GM12874 (cell line): ENCODE measurements at regions not wholly inside any gene's neighbourhood (a gene's known extent, or its start where the extent isn't known, plus 50 kb on each side); places are given as distances from the start of the nearest gene placed in this dataset.

ENCODE experiments used
- CTCF ChIP-seq: IDR thresholded peaks from 2 replicates; pipeline ENCODE4 v1.5.1; 2011; ENCODE audit warnings: low read depth, mild to moderate bottlenecking, control low read depth, low read length, moderate library complexity; ENCODE audit not compliant: insufficient read depth

DNA sequence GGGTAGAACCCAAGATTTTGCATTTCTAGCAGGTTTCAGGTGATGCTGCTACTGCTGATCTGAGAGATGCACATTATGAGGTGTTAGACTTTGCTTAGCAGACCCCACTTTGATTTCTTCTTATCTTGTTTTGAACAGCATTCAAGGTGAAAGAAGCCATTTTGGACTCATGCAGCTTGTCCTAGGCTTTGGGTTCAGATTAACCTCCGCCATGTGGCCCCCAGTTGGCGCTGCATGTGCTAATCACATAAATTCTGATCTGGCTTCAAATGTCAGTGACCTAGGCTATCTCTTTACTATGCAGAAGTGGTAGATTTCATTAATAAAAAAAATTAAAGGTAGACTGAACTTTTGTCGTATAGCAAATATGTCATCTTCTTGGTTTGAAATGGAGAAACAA is 89.8 kb upstream of the DYRK2 start:
- TF ChIP-seq CTCF = no peak

DNA sequence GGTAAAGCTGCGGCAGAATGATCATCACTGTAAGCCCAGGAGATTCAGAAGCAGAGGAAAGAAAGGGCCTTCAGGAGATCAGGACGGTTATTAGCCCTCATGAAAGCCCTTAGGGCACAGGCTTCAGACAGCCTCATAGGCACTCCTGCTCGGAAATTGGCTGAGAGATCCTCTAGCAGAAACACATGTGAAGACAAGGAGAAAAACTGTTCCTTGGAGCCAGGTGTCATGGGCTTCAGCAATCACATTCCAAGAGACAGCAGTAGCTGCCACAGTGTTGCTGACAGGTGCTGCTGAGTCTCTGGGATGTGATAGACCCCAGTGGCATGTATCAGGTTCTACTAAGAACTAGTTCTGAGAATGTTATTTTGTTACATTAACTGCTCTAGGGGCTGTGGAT is 88.8 kb upstream of the DYRK2 start:
- no peak for TF ChIP-seq CTCF

DNA sequence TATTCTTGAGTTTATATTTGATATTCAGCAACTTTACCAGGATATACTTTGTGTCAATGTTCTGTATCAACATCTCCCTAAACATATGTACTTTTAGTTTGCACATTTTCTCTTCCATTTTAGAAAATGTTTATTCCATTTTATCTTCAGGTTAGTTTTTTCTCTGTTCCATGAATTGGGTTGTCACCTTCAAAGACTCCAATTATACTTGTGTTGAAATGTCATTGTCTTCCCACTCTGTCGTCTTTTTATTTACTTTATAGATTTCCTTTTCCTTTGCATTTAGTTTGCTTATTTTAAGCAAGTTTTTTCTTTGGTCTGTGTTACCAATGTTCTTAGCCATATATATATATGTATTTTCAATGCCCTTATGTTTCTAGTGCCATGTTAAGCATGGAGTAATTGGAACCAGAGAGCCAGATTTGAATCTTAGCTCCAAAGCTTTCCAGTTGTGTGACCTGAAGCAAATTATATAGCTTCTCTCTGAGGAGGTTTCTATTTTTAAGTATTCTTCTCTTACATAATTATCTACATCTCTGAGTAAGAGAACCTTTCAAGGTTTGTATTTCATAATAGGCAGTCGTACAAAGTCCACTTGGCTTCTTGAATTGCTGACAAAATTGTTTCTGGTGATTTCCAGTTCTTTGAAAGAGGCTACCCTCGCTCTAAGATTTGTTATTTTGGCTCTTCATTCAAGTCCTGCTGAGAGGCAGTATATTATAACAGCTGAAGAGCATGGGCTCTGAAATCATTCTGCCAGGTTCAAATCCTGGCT is 85.8 kb upstream of the DYRK2 start:
- TF ChIP-seq CTCF = no peak

DNA sequence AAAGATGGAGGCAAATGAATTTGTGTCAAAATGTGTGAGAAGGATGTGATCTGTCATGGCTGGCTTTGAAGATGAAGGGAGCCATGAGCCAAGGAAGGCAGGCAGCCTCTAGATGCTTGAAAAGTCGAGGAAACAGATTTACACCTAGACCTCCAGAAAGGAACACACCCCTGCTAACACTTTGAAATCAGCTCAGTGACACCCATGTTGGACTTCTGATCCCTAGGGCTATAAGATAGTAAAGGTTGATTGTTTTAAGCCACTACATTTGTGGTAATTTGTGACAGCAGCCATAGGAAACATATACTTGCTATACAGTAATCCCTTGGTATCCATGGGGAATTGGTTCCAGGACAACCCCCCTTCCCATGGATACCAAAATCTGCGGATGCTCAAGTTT is 80.5 kb upstream of the DYRK2 start:
- TF ChIP-seq CTCF = no peak

DNA sequence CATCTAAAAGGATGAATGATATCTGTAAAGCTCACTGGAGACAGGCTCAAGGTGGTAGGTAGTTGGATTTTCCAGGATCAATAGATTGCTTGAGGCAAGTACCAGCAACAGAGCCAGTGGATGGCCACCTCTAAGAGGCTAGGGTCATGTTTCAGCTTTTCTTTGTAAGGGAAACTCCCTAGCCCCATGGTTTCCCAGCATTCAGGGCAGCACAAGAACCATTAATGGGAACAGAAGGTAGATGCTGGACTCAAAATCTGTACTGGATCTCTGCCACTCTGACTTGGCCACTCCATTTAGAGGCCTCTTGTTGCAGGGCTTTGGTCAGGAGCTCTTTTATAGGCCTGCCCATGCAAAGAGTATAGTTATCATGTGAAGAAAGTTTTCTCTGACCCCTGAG is 76.1 kb upstream of the DYRK2 start:
- TF ChIP-seq CTCF = no peak

- TF ChIP-seq CTCF = no peak
Observed at GRCh38 chr12:67573566-67573965, 75.0 kb upstream of the DYRK2 start.

GRCh38 chr12:67578976-67579661 is 69.4 kb upstream of the DYRK2 start:
- no peak for TF ChIP-seq CTCF
